Non-pigmented ciliary epithelial cell (primary cell): ENCODE measurements at regions not wholly inside any gene's neighbourhood (a gene's known extent, or its start where the extent isn't known, plus 50 kb on each side); places are given as distances from the start of the nearest gene placed in this dataset.

Experiments used
- DNase-seq: peaks from one replicate; pipeline ENCODE4 v3.0.0-alpha.2; 2010; ENCODE audit warnings: low read depth

GRCh38 chr2:59674100-59674499 lies 879.4 kb downstream of the BCL11A start:
- no peak for DNase-seq

- no peak for DNase-seq
Observed at GRCh38 chr2:59665021-59665420, 888.4 kb downstream of the BCL11A start.

GRCh38 chr2:59662127-59662861 lies 891.2 kb downstream of the BCL11A start:
- DNase-seq = no peak

- DNase-seq = no peak
Observed at GRCh38 chr2:59660262-59660661, 893.2 kb downstream of the BCL11A start.

GRCh38 chr2:59658906-59659635 lies 894.4 kb downstream of the BCL11A start:
- no peak for DNase-seq

GRCh38 chr2:59655809-59656208 lies 897.6 kb downstream of the BCL11A start:
- no peak for DNase-seq

GRCh38 chr2:59654710-59655109 lies 898.7 kb downstream of the BCL11A start:
- DNase-seq = no peak

- DNase-seq = no peak
Observed at GRCh38 chr2:59653164-59653563, 900.3 kb downstream of the BCL11A start.

GRCh38 chr2:59630789-59631188 lies 922.7 kb downstream of the BCL11A start:
- no peak for DNase-seq

- DNase-seq = no peak
Observed at GRCh38 chr2:59627599-59627998, 925.9 kb downstream of the BCL11A start.

GRCh38 chr2:59622599-59623308 lies 930.7 kb downstream of the BCL11A start:
- no peak for DNase-seq

- DNase-seq = no peak
Observed at GRCh38 chr2:59604123-59604522, 949.3 kb downstream of the BCL11A start.

- DNase-seq = no peak
Observed at GRCh38 chr2:59594671-59595222, 958.7 kb downstream of the BCL11A start.

- DNase-seq = no peak
Observed at GRCh38 chr2:59590798-59591197, 962.7 kb downstream of the BCL11A start.

GRCh38 chr2:59589881-59590280 lies 963.6 kb downstream of the BCL11A start:
- DNase-seq = no peak

- no peak for DNase-seq
Observed at GRCh38 chr2:59588286-59588685, 965.2 kb downstream of the BCL11A start.

GRCh38 chr2:59586176-59586575 lies 967.3 kb downstream of the BCL11A start:
- DNase-seq = no peak

GRCh38 chr2:59585655-59586054 lies 967.8 kb downstream of the BCL11A start:
- no peak for DNase-seq

- DNase-seq = no peak
Observed at GRCh38 chr2:59584958-59585357, 968.5 kb downstream of the BCL11A start.

GRCh38 chr2:59583173-59583765 lies 970.2 kb downstream of the BCL11A start:
- DNase-seq = no peak

GRCh38 chr2:59578349-59578748 lies 975.1 kb downstream of the BCL11A start:
- no peak for DNase-seq

- DNase-seq = no peak
Observed at GRCh38 chr2:59575191-59575590, 978.3 kb downstream of the BCL11A start.
